HG03108 (cell line): ENCODE measurements at regions not wholly inside any gene's neighbourhood (a gene's known extent, or its start where the extent isn't known, plus 50 kb on each side); places are given as distances from the start of the nearest gene placed in this dataset.
"Not testable (repeated sequence)": the region's sequence is repeated elsewhere in the genome, so short reads cannot be mapped to it uniquely, and the experiment has no call there.

Source experiments
- ATAC-seq: cut with Tn5 transposase; IDR thresholded peaks from one replicate; pipeline ENCODE4 v1.9.1; 2021; ENCODE audit warnings: moderate library complexity; ENCODE audit not compliant: unreplicated experiment

- ATAC-seq = no peak
Observed at GRCh38 chr5:74464512-74465209, 175.9 kb downstream of the ENC1 start.

- no peak for ATAC-seq
Observed at GRCh38 chr5:74462356-74462755, 178.2 kb downstream of the ENC1 start.

GRCh38 chr5:74461251-74461650 is 179.3 kb downstream of the ENC1 start:
- ATAC-seq = no peak

GRCh38 chr5:74460694-74461093 is 179.8 kb downstream of the ENC1 start:
- ATAC-seq = no peak

- ATAC-seq = no peak
Observed at GRCh38 chr5:74459984-74460383, 180.5 kb downstream of the ENC1 start.

GRCh38 chr5:74457876-74458275 is 182.7 kb downstream of the ENC1 start:
- ATAC-seq = no peak

GRCh38 chr5:74454263-74455030 is 186.1 kb downstream of the ENC1 start:
- ATAC-seq = no peak

GRCh38 chr5:74452856-74453255 is 187.7 kb downstream of the ENC1 start:
- ATAC-seq = no peak

GRCh38 chr5:74450095-74450494 is 190.4 kb downstream of the ENC1 start:
- no peak for ATAC-seq

GRCh38 chr5:74446725-74447241 is 193.7 kb downstream of the ENC1 start:
- ATAC-seq = no peak

GRCh38 chr5:74442466-74442865 is 198.1 kb downstream of the ENC1 start:
- no peak for ATAC-seq

- ATAC-seq = no peak
Observed at GRCh38 chr5:74441616-74442015, 198.9 kb downstream of the ENC1 start.

- ATAC-seq = no peak
Observed at GRCh38 chr5:74440341-74440740, 200.2 kb downstream of the ENC1 start.

GRCh38 chr5:74437870-74438269 is 202.7 kb downstream of the ENC1 start:
- not testable (repeated sequence) for ATAC-seq

GRCh38 chr5:74433896-74434829 is 206.4 kb downstream of the ENC1 start:
- no peak for ATAC-seq

GRCh38 chr5:74433255-74433895 is 207.2 kb downstream of the ENC1 start:
- peak; percentile 64 for ATAC-seq

GRCh38 chr5:74432721-74433120 is 207.8 kb downstream of the ENC1 start:
- ATAC-seq = no peak

GRCh38 chr5:74432216-74432615 is 208.3 kb downstream of the ENC1 start:
- ATAC-seq = no peak

- ATAC-seq = no peak
Observed at GRCh38 chr5:74431290-74431669, 209.2 kb downstream of the ENC1 start.

GRCh38 chr5:74430631-74431289 is 209.8 kb downstream of the ENC1 start:
- ATAC-seq = no peak
